Lung (tissue), 11 donors: ENCODE measurements at regions not wholly inside any gene's neighbourhood (a gene's known extent, or its start where the extent isn't known, plus 50 kb on each side); places are given as distances from the start of the nearest gene placed in this dataset.

Source experiments
- ATAC-seq: fragments of 200-7000 bp; cut with Tn5 transposase; one replicate; pipeline ENCODE4 v1.9.1; 2020; ENCODE audit warnings: moderate number of reproducible peaks; ENCODE audit not compliant: insufficient read depth, low FRiP score
- DNase-seq, 3 donors: peaks; one replicate each; pipeline ENCODE4 v3.0.0-alpha.2; 2013 to 2017
- H3K27ac ChIP-seq, 2 donors: one replicate each; pipeline ENCODE4 v1.5.1; 2013; ENCODE audit warnings: mild to moderate bottlenecking in 2 of 2, moderate library complexity in 2 of 2, control low read depth in 1 of 2, inconsistent platforms in 1 of 2, low read depth in 1 of 2, low read length in 1 of 2
- H3K27me3 ChIP-seq, 3 donors: one replicate each; pipeline ENCODE4 v1.5.1; 2013; ENCODE audit warnings: low read length in 2 of 3; ENCODE audit not compliant: control insufficient read depth in 3 of 3, insufficient read depth in 3 of 3
- H3K36me3 ChIP-seq, 4 donors: one replicate each; pipeline ENCODE4 v1.5.1; 2013; ENCODE audit warnings: low read length in 4 of 4, mild to moderate bottlenecking in 1 of 4, moderate library complexity in 1 of 4; ENCODE audit not compliant: control insufficient read depth in 4 of 4, insufficient read depth in 4 of 4
- H3K4me1 ChIP-seq, 5 donors: one replicate each; pipeline ENCODE4 v1.5.1; 2013; ENCODE audit warnings: low read length in 5 of 5, mild to moderate bottlenecking in 2 of 5, moderate library complexity in 1 of 5; ENCODE audit not compliant: control insufficient read depth in 5 of 5, insufficient read depth in 5 of 5
- H3K4me3 ChIP-seq: one replicate; pipeline ENCODE4 v1.5.1; 2013; ENCODE audit warnings: mild to moderate bottlenecking, control low read depth, moderate library complexity
- H3K9ac ChIP-seq, 2 donors: one replicate each; pipeline ENCODE4 v1.5.1; 2013; ENCODE audit warnings: low read length in 2 of 2, control low read depth in 1 of 2; ENCODE audit not compliant: insufficient read depth in 1 of 2
- H3K9me3 ChIP-seq, 4 donors: one replicate each; pipeline ENCODE4 v1.5.1; 2013; ENCODE audit warnings: low read length in 3 of 4, mild to moderate bottlenecking in 1 of 4, moderate library complexity in 1 of 4; ENCODE audit not compliant: control insufficient read depth in 4 of 4, insufficient read depth in 3 of 4
- CTCF ChIP-seq: IDR thresholded peaks from 2 replicates; pipeline ENCODE4 v1.5.1; 2012; ENCODE audit warnings: mild to moderate bottlenecking; ENCODE audit errors: control extremely low read depth, extremely low read depth
- WGBS, 2 donors: extraction: QIAGEN DNeasy Blood & Tissue Kit; methylation state at CpG; one replicate each; pipeline ENCODE4 v1.1.7; 2013; 5-methylcytosine and 5-hydroxymethylcytosine counted together
- donor health status: control.
- donor health status: control.
- donor health status: Bipolar disorder and iron deficiency.
- donor health status: healthy.
- donor health status: DM: yes; HTN: yes; CAD: no.

GRCh38 chr13:38090913-38091312 lies 221.3 kb upstream of the TRPC4 start:
- H3K4me3 ChIP-seq, result no peak overlapping the region
- WGBS, 2 donors, result 42 to 57% methylated on average over 2 of the region's 2 CpGs
- no peak for ATAC-seq
- H3K9ac ChIP-seq, result no peak overlapping the region
- H3K9me3 ChIP-seq, result peaks cover 0 to 14% (median 0%) of the 10 kb centered on the region in 4 donors
- TF ChIP-seq CTCF, result no peak
- H3K4me1 ChIP-seq, result no peaks in the 10 kb centered on the region
- no peak for DNase-seq
- H3K36me3 ChIP-seq, result peaks cover 0 to 3% (median 0%) of the 10 kb centered on the region in 4 donors
- no peaks in the 10 kb centered on the region for H3K27me3 ChIP-seq
- no peak overlapping the region for H3K27ac ChIP-seq

GRCh38 chr13:38086721-38087120 lies 217.1 kb upstream of the TRPC4 start:
- DNase-seq (no peak), ATAC-seq (no peak)
- Histone ChIP-seq H3K4me3 (no peak overlapping the region), H3K27me3 (no peaks in the 10 kb centered on the region), H3K27ac (no peak overlapping the region), H3K9me3 (peaks cover 0 to 18% (median 0%) of the 10 kb centered on the region in 4 donors), H3K4me1 (no peaks in the 10 kb centered on the region), H3K36me3 (peaks cover 0 to 3% (median 0%) of the 10 kb centered on the region in 4 donors), H3K9ac (no peak overlapping the region)
- 72 to 84% methylated on average over 4 of the region's 4 CpGs for WGBS, 2 donors
- TF ChIP-seq CTCF, result no peak

- no peak for ATAC-seq
Observed at GRCh38 chr13:38086013-38086412, 216.4 kb upstream of the TRPC4 start.

More at GRCh38 chr13:38086013-38086412, 216.4 kb upstream of the TRPC4 start:
- no peak overlapping the region for H3K9ac ChIP-seq
- TF ChIP-seq CTCF, result no peak
- H3K36me3 ChIP-seq, result peaks cover 0 to 3% (median 0%) of the 10 kb centered on the region in 4 donors
- no peaks in the 10 kb centered on the region for H3K4me1 ChIP-seq
- H3K27me3 ChIP-seq, result no peaks in the 10 kb centered on the region
- DNase-seq, result no peak
- H3K27ac ChIP-seq, result no peak overlapping the region
- 89 to 93% methylated on average over 3 of the region's 3 CpGs for WGBS, 2 donors
- peaks cover 0 to 18% (median 0%) of the 10 kb centered on the region in 4 donors for H3K9me3 ChIP-seq
- H3K4me3 ChIP-seq, result no peak overlapping the region
